HG03139 (cell line): ENCODE measurements at regions not wholly inside any gene's neighbourhood (a gene's known extent, or its start where the extent isn't known, plus 50 kb on each side); places are given as distances from the start of the nearest gene placed in this dataset.
A peak's percentile ranks its signal among the peaks of the same experiment; 100 is the strongest.

ENCODE experiments used
- ATAC-seq: cut with Tn5 transposase; IDR thresholded peaks from one replicate; pipeline ENCODE4 v1.9.1; 2021; ENCODE audit not compliant: unreplicated experiment

DNA sequence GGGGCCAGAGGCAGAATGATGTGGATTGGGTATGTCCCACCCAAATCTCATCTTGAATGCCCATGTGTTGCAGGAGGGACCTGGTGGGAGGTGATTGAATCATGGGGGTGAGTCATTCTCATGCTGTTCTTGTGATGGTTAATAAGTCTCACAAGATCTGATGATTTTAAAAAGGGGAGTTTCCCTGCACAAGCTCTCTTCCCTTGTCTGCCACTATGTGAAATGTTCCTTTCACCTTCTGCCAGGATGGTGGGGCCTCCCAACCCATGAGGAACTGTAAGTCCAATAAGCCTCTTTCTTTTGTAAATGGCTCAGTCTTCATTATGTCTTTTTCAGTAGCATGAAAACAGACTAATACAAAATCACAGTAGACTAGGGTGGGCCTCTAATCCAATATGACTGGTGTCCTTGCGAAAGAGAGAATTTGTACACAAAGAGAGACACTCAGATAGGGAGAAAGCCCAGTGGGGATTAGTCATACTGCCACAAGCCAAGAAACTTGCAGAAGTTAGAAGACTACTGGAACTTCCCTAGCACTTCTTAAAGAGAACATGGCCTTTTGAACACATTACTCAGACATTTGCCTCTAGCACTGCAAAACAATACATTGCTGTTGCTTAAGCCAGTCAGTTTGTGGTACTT is 68.4 kb downstream of the ANXA1 start:
- ATAC-seq: peak; percentile 78

DNA sequence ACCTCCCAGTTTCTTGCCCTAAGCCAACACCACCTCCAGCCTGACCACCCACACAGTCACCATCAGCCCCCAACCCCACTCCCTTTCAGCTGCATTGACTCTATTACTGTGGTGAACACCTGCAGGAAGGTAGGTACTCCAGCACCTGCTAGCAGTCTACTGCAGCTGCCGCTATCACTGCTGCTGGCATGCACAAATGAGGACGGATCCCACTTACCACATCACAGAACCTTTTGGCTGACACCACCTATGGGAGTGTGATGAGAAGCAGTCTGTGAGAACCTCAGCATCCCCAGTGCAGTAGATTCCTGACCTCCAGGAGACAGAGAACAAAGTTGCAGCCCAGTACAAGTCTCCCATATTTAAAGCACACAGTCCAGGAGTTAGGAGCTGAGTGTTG is 71.9 kb downstream of the ANXA1 start:
- no peak for ATAC-seq

DNA sequence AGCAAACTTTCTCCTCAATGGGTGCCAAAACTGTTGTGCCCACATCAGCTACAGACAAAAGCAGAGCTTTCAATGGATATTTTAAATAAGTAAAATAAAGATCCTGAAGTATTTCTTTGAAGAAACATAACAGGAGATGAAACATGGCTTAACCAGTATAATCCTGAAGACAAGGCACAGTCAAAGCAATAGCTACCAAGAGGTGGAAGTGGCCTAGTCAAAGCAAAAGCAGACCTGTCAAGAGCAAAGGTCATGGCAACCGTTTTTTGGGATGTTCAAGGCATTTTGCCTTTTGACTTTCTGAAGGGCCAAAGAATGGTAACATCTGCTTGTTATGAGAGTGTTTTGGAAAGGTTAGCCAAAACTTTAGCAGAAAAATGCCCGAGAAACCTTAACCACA is 77.9 kb downstream of the ANXA1 start:
- ATAC-seq: no peak

DNA sequence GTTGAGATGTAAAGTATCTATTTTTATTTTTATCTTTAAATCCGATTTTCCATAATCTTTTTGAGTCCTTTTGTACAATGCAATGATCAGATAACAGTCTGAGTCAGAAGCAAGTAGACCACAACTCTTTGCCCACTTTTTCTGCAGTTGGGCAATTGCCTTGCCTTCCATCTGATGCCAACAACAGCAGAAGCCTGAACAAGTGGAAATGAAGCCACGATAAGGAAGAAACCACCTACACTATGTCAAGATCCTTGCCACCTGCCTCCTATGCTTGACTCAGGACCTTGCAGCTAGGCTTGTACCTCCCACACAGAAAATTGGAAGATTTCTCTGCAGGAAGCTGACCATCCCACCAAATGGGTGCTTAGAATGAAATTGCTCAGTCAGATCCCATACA is 78.6 kb downstream of the ANXA1 start:
- no peak for ATAC-seq

DNA sequence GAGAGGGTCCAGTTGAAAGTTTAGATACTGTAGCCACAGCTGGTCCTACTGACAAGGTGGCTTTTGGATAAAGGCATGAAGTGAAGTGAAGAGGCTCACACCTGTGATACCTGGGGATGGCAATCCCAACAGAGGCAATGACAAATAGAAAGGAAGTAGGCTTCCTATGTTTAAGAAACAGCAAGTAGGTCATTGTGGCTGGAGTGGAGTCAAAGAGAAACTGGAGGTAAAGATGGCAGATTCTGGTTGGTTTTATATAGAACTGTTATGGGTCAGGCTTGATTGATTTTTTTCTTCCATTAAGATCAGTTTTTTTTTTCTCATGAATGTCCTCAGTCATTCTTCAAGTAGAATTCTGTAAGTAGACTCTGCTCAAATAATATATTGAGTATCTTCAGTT is 79.5 kb downstream of the ANXA1 start:
- no peak for ATAC-seq

DNA sequence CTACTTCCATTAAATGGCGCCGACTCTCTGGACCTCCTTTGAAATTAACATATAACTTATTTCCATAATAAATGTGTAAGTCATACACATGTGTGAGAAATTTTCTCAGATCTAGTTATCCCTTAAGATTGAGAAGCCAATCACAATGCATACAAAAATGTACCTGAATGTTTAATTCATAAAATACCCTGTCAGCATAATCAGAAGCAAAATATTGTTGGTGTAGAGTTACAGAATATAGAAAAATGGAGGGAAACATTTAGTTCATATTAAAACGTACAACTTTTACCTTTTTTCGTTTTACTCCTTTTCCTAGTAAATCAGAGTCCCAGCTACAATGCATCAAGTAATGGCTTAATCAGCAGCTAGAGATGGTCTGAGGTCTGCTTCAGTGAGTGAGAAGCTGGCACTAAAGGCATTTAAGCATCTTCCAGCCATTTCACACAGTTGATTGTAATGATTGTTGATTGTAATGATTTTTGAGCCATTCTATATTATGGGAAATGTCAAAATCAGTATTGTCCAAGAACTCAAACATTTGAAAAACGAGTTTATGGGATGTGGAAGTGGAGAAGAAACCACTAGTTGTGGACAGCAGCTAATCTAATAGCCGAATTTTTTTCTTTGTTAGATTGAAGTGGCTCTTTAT is 81.8 kb downstream of the ANXA1 start:
- no peak for ATAC-seq

DNA sequence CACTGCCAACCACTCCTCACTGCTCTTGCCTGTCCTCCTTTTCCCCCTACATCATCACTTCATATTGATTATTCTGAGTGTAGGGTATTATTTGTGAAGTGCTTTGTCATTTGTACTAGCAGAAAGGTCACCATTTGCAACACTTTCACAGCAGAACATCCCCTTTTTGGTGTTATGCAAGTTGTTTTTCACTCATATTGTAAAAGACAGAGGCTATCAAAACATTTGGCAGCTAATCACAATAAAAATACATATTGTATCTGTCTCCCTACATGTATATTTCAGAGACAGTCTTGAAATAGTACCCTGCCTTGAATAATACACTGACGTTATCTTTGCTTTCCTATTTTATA is 82.3 kb downstream of the ANXA1 start:
- ATAC-seq: no peak

DNA sequence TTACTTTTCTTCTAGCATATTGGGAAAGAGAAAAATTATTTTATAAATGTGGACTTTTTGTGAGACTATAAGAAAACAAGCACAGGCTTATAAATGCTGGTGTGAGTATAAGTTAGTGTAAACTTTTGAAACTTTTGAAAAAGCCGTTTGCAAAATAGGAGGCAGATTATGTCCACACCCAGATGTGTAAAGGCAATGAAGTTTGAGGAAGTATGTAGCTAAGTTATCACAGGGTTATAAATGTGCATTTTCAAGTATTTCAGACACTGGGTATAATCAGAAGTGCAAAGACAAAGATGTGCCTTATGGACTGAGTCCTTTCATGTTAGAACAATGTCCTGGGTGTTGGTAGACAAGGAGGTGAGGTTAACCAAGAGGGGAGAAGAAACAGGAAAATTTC is 85.5 kb downstream of the ANXA1 start:
- no peak for ATAC-seq

DNA sequence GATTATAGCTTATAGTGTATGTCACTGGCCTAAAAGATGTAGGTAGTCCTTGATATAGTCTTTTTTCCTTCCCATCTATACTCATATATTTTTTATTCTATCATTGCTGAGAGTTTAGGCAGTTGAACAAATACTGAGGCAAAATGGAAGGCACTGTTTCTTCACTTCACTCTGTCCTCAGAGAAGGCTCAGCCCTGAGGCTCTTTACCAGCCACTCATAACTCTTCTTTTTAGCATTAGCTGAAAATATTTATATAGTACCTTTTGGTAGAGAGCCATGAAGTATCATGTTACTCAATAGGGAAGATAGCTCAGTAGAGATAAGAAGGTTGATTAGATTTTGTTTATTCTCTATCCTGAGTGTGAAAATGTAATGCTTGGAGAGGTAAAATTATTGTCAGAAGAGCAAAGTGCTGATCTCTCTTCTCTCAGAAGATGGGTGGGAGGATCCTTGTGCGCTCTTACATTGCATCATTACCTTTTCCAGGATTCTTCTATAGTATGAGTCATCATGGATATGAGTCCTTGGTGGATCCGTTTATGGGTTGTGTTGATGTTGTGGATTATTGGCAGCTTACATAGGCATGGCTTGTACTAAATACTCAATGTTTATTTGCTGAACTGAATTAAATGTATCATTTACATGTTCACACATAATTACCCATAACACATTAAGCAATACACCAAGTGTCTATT is 88.1 kb downstream of the ANXA1 start:
- ATAC-seq: no peak

DNA sequence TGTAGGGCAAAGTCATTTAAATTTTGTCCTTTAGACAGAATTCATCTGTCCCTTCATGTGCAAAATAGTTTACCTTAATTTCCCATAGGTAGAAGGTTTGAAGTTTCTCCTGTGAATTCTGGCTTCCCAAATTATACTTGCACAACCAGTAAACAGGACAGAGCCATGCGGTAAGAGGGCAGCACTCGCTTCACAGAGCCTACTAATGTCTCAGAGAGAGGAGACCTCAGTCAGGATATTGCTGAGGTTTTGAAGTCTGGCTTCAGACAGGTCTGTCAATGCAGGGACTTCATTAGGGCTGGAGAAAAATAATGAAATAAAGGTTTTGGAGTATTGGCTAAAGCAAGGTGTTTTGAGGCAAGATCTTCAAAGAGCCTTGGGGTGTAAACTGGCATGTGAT is 91.4 kb downstream of the ANXA1 start:
- no peak for ATAC-seq

DNA sequence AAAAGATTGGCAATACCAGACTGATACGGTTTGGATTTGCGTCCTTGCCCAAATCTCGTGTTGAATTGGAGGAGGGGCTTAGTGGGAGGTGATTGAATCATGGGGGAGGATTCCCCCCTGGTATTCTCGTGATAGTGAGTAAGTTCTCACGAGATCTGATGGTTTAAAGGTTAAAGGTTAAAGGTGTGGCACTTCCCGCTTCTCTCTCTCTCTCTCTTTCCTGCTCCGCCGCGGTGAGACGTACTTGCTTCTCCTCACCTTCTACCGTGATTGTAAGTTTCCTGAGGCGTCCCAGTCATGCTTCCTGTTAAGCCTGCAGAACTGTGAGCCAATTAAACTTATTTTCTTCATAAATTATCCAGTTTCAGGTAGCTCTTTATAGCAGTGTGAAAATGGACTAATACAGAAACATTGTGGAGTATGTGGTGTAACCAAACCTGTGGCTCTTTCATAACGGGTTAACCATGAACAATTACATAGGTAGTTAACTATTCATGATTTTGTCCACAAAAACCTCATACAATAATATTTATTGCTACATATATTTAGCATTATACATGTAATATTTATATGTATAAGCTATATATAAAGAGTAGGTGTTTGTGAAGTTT is 107.5 kb downstream of the ANXA1 start:
- ATAC-seq: no peak

DNA sequence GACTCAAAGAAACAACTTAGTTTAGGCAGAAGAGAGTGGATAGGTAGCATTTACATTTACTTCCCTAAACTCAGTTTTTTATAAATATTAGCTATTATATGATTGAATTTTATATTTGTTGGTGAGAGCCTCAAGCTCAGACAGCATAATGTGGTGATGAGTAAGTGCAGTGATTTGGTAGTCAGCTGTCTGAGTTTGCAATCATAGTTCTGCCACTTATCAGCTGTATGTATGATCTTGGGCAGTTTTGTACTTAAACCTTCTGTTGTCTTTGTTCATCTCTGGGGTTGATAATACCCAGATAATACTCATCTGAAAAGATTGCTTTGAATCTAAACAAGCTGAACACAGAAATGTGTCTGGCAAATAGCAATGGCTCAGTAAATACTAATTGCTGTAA is 108.8 kb downstream of the ANXA1 start:
- no peak for ATAC-seq

DNA sequence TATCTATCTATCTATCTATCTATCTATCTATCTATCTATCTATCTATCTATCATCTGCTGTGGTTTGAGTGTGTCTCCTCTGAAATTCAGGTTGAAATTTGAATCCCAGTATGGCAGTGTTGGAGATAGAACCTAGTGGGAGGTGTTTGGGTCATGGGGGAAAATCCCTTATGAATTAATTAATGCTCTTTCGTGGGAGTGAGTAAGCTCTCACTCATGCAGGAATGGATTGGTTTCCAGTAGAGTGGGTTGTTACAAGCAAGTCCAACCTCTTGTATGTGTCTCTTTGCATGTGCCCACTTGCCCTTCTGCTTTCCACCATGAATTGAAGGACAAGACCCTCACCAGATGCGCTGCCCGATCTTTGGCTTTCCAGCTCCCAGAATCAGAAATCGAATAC is 113.0 kb downstream of the ANXA1 start:
- ATAC-seq: no peak

DNA sequence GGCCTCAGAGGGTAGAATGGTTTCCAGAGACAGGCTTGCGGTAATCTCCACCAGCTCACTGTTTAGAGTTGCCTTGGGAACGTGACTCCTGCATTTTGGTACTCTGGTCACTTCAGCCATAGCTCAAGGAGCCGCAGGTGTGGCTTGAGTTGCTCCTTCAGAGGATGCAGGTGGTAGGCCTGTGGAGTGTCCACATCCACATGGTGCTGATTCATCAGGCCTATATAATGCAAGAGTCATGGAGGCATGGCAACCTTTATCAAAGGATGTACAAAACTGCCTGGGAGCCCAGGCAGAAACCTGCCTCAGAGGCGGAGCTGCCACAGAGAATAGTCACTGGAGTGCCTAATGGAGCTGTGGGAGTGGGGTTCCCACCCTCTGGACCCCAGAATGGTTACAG is 114.2 kb downstream of the ANXA1 start:
- no peak for ATAC-seq

DNA sequence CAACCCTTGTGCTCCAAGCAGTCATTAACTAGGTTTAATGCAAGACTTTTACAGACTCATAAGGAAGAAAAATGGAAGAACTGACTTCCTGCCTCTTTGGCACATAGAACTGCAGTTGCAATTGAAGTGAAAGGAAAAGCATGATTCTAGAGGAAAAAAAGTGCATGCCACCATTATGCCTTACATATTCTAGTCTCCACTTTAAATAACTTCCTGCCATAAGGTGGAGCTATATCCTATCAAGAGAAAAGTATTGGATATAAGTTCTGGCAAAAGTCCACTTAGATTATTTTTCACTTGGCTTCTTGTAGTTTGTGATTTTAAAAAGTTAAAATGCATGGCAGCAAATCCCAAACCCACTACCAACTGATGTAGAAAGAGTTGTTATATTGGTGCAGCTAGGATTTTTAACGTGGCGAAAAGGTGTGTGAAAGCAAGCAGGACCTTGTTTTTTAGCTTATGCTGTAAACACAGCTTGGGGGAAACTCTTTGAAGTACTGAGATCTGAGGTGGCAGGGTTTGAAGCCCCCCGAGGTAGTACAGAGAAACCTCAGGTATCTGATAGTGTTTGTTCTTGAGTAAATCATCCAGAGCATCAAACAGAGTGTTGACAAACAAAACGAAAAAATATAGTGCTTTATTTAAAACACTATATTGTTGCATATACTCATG is 117.9 kb downstream of the ANXA1 start:
- ATAC-seq: no peak

DNA sequence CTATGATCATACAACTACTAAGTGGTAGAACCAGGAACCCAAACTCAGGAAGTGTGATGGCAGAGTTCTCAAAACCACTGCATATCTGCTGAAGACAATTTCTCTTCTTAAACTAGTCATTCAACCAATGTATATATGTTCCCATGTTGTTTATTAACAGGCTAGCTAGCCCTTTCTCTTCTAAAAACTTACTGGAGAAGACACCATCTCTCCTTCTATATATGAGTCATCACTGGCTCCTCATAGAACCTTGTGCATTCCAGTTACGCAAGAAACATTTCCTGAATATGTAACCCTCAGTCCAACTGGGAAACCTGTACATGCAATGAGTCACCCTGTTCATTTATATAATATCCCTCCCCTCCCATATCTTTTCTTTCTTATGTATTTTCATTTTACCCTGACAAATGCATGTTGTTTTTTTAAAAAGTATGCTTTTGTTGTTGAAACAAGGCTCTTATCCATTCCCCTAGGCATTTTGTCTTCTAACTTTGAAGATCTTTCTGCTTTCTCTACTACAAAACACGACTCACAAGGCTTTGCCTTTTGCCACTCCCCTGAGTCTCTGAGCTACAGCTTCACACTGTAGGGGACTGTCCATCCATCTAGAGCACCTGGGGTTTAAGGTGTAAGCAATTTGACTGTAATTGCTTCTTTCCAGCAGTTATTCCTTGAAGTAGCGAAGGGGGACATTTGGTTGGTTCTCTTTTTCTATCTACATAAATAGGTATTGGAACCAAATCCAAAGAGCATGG is 119.5 kb downstream of the ANXA1 start:
- peak; percentile 81 for ATAC-seq

DNA sequence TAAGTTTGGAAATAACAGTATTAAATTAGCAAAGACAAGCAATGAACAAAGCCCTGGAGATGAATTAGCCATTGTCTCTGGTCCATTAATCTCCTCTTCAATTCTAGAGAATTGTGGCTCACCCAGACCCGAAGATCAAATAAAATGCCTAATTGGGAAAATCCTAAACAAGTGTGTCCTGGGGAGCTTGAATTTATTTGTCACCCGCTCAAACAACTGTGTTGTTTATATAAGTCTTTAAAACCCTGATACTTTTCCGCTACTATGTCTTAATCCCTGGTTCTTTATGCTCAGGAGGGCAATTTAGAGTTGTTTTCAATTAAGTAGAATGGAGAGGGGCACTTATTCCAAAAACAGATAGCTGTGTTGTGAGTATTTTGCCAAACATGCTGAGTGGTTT is 128.4 kb downstream of the ANXA1 start:
- ATAC-seq: no peak

DNA sequence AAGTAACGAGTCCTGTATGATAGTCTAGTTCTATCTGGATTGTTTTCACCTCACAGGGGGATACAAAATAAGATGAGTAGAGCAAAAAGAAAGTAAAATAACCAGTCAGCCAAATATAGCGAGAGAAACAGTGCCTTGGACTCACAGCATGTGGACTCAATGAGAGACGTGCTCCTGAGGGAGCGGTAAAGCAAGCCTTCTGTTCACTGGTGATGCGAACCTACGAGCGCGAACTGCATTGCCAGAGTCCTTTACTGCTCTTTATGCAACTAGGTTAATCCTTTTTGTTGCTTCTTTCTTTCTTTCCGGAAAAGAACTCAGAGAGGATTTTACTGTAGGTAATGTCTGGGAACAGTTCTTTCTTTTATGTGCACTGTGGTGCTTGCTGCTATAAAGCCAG is 132.7 kb downstream of the ANXA1 start:
- ATAC-seq: no peak

DNA sequence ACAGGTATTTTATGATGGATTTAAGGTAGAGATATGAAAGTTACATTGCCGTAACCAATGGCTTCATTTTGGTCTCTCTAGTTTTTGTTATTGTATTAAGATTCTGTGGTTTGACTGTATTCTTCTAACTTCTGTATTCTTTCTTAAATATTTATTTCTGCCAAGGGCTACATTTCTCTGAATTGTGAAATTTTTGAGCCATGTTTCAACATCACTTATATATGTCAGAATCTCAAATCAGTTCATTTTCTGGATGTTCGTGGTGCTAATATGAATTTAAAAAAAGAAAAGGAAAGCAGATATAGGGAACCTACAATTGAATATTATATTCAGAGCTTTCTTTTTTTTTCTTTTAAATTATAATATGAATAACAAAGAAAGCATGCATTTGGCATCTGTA is 142.7 kb downstream of the ANXA1 start:
- ATAC-seq: no peak

DNA sequence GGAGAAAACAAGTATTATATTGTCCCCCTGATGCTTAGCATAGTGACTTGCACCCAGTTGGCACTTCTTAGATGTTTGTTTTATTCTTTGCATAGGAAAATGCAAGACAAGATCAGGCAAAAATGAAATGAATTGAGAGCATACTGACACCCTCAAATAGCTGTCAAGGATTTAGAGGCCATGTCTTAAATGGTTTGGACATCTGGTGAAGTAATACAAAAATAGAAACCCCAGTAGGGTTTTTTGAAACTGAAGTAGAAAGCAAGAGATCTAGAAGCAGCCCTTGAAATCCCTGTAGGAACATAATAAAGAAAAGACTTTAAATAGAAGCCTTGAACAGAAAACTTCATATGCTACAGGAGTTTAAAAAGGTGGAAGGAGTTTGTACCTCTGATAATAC is 174.3 kb downstream of the ANXA1 start:
- no peak for ATAC-seq

DNA sequence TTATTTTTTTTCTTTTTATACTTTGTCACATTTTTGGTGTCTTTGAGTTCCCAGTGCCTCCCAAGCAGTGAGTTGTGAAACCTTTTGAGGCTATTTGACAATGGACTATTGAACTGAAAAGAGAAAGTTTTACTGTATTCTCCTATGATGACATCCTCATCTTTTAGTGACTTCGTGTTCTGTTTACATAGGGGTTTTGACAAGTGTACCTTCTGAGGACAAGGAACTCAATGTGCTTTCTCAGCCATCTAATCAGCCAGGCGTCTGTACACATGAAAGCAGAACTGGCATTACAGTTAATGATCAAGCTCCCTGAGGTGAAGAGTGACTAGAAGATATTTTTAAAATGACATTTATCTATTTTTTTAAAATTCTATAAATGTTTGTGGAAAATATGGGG is 175.5 kb downstream of the ANXA1 start:
- no peak for ATAC-seq
